B cell (primary cell): ENCODE measurements at regions not wholly inside any gene's neighbourhood (a gene's known extent, or its start where the extent isn't known, plus 50 kb on each side); places are given as distances from the start of the nearest gene placed in this dataset.

ENCODE experiments used
- ATAC-seq: fragments of 200-7000 bp; cut with Tn5 transposase; one replicate; pipeline ENCODE4 v1.10.0; 2021; ENCODE audit warnings: low read depth, mild to moderate bottlenecking, moderate number of reproducible peaks, moderate library complexity
- CTCF ChIA-PET: fragments of 350-600 bp; sonication (Branson Sonifier 250); formaldehyde crosslinking; loops from one replicate; lab custom pipeline; 2021; ENCODE audit warnings: antibody characterized with exemption, inconsistent platforms; lab: Charles Lee
- POLR2A ChIA-PET: fragments of 350-600 bp; sonication (Branson Sonifier 250); formaldehyde crosslinking; loops from one replicate; lab custom pipeline; 2021; ENCODE audit warnings: antibody characterized with exemption; lab: Charles Lee
- DNase-seq: peaks from one replicate; pipeline ENCODE4 v3.0.0; 2013
- H2AFZ ChIP-seq: 2 replicates; pipeline ENCODE4 v1.6.1; 2012; ENCODE audit warnings: mild to moderate bottlenecking, low read depth, low read length; ENCODE audit not compliant: insufficient read depth, poor library complexity, severe bottlenecking
- H3K27ac ChIP-seq, 2 donors: 1 replicate in 1 of 2; 2 replicates in 1 of 2; pipeline ENCODE4 v1.5.1; 2012 to 2013; ENCODE audit warnings: low read length in 2 of 2, mild to moderate bottlenecking in 2 of 2, moderate library complexity in 1 of 2
- H3K27me3 ChIP-seq, 4 experiments: fragments of 200-600 bp in 1 of 4; sonication (generic) in 1 of 4; replicated peaks in 1 of 4; 1 replicate in 2 of 4; 2 replicates in 2 of 4; pipeline versions ENCODE4 v1.6.1 to v1.7.0; 2013 to 2016; ENCODE audit warnings: low read length in 3 of 4, mild to moderate bottlenecking in 2 of 4, mixed read lengths in 1 of 4, moderate library complexity in 1 of 4; ENCODE audit not compliant: insufficient read depth in 4 of 4, control insufficient read depth in 3 of 4; ENCODE audit errors: control extremely low read depth in 1 of 4
- H3K36me3 ChIP-seq, 2 experiments: replicated peaks in 1 of 2; 1 replicate in 1 of 2; 2 replicates in 1 of 2; pipeline versions ENCODE4 v1.6.1 to v1.7.1; 2013; ENCODE audit warnings: low read length in 1 of 2; ENCODE audit not compliant: insufficient read depth in 2 of 2, control insufficient read depth in 1 of 2; ENCODE audit errors: control extremely low read depth in 1 of 2, extremely low read depth in 1 of 2
- H3K4me1 ChIP-seq, 2 donors: fragments of 200-600 bp in 1 of 2; sonication (generic) in 1 of 2; 1 replicate in 1 of 2; 2 replicates in 1 of 2; pipeline versions ENCODE4 v1.5.1 to v1.6.1; 2013 to 2017; ENCODE audit warnings: low read length in 2 of 2; ENCODE audit not compliant: control insufficient read depth in 2 of 2, insufficient read depth in 2 of 2
- H3K4me2 ChIP-seq: replicated peaks from 2 replicates; pipeline ENCODE3; 2012; ENCODE audit warnings: mild to moderate bottlenecking, low read depth, low read length; ENCODE audit not compliant: poor library complexity, severe bottlenecking
- H3K4me3 ChIP-seq, 5 experiments: fragments of 200-600 bp in 1 of 5; sonication (generic) in 1 of 5; 1 replicate in 3 of 5; 2 replicates in 2 of 5; pipeline versions ENCODE4 v1.5.1 to v1.7.0; 2011 to 2016; ENCODE audit warnings: low read length in 4 of 5, mild to moderate bottlenecking in 4 of 5, low read depth in 2 of 5, control low read depth in 1 of 5, moderate library complexity in 1 of 5; ENCODE audit not compliant: insufficient read depth in 1 of 5; ENCODE audit errors: control extremely low read depth in 1 of 5, extremely low read depth in 1 of 5
- H3K79me2 ChIP-seq: fragments of 200-600 bp; sonication (generic); one replicate; pipeline ENCODE4 v1.6.0; 2016; ENCODE audit warnings: low read length; ENCODE audit not compliant: control insufficient read depth, insufficient read depth
- H3K9ac ChIP-seq: fragments of 200-600 bp; sonication (generic); 2 replicates; pipeline ENCODE4 v1.6.1; 2017; ENCODE audit warnings: mild to moderate bottlenecking, low read length, moderate library complexity
- H3K9me3 ChIP-seq, 3 donors: one replicate each; pipeline versions ENCODE4 v1.6.1 to v1.7.1; 2013; ENCODE audit warnings: low read length in 2 of 3; ENCODE audit not compliant: control insufficient read depth in 2 of 3, insufficient read depth in 1 of 3; ENCODE audit errors: control extremely low read depth in 1 of 3
- H4K20me1 ChIP-seq: 2 replicates; pipeline ENCODE4 v1.6.0; 2012; ENCODE audit warnings: mild to moderate bottlenecking, low read length; ENCODE audit not compliant: insufficient read depth, control insufficient read depth, poor library complexity, severe bottlenecking
- H3K27ac Mint-ChIP-seq: one replicate; pipeline ENCODE4 v1.8.0; 2021; ENCODE audit warnings: mixed read lengths
- H3K27me3 Mint-ChIP-seq: one replicate; pipeline ENCODE4 v1.8.0; 2021; ENCODE audit warnings: mixed read lengths
- H3K4me1 Mint-ChIP-seq: one replicate; pipeline ENCODE4 v1.8.0; 2021; ENCODE audit warnings: mixed read lengths
- H3K4me3 Mint-ChIP-seq: one replicate; pipeline ENCODE4 v1.8.0; 2021; ENCODE audit warnings: mixed read lengths
- H3K9me3 Mint-ChIP-seq: one replicate; pipeline ENCODE4 v1.8.0; 2022; ENCODE audit warnings: mixed read lengths; ENCODE audit not compliant: insufficient read depth
- EZH2 ChIP-seq: IDR thresholded peaks from 2 replicates; pipeline ENCODE4 v1.6.1; 2012; ENCODE audit warnings: borderline replicate concordance, low read depth, mild to moderate bottlenecking, moderate library complexity, low read length; ENCODE audit not compliant: insufficient read depth, poor library complexity, severe bottlenecking
- WGBS: methylation state at CpG from one replicate; pipeline ENCODE4 v1.1.5; 2013; ENCODE audit warnings: missing lambda C conversion rate; ENCODE audit not compliant: insufficient coverage; 5-methylcytosine and 5-hydroxymethylcytosine counted together
- intact Hi-C: fragments of 100-400 bp; cut with micrococcal nuclease; formaldehyde crosslinking; loops from one replicate; pipeline ENCODE4 v1.10.0; 2022
- TF ChIP-seq, protein P1 (sequence below): fragments of 200-600 bp; IDR thresholded peaks from one replicate; pipeline ENCODE4 v1.8.0; 2022; ENCODE audit warnings: antibody characterized with exemption, mild to moderate bottlenecking

DNA sequence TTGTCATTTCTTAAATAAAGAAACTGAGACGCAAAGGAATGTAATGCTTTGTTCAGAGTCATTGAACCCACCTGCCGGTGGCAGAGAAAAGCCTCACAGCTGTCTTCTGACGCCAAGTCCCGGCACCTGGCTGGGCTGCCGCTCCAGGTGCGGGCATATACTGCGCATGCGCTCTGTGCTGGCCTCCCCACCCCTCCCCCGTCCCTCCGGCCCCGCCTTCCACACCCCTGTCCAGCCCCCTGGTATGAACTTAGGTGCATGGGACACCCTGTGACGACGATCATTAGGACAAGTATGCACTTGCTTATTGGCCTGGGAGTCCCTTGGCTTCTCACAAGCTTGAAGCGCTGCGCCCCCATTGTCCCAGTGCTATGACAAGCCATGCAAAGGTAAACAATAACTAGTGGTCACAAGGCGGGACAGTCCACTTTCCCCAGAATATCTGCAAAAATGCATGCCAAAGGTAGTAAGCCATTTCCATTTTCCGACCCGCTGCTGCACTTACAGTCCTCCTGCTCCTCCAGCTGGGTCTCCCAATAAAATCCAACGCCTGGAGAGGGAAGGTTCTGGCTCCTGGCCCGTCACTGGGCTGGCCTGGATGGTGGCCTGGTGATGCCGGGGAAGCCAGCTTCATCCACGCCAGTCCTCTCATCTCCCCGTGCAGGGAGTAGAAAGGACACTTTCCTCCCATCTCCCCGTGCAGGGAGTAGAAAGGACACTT, 100.4 kb downstream of the PSMG1 start:
- DNase-seq = no peak
- H3K9ac ChIP-seq = no peak overlapping the region
- Mint-ChIP-seq H3K4me3 (no peak overlapping the region), H3K27me3 (peaks cover 11% of the 10 kb centered on the region), H3K9me3 (no peaks in the 10 kb centered on the region), H3K4me1 (no peaks in the 10 kb centered on the region), H3K27ac (no peak overlapping the region)
- no peaks in the 10 kb centered on the region for H3K27me3 ChIP-seq
- ATAC-seq = no peak
- no peak for TF ChIP-seq EZH2
- TF ChIP-seq, protein P1, sequence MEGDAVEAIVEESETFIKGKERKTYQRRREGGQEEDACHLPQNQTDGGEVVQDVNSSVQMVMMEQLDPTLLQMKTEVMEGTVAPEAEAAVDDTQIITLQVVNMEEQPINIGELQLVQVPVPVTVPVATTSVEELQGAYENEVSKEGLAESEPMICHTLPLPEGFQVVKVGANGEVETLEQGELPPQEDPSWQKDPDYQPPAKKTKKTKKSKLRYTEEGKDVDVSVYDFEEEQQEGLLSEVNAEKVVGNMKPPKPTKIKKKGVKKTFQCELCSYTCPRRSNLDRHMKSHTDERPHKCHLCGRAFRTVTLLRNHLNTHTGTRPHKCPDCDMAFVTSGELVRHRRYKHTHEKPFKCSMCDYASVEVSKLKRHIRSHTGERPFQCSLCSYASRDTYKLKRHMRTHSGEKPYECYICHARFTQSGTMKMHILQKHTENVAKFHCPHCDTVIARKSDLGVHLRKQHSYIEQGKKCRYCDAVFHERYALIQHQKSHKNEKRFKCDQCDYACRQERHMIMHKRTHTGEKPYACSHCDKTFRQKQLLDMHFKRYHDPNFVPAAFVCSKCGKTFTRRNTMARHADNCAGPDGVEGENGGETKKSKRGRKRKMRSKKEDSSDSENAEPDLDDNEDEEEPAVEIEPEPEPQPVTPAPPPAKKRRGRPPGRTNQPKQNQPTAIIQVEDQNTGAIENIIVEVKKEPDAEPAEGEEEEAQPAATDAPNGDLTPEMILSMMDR = no peak
- no peak overlapping the region for H3K27ac ChIP-seq
- H3K4me3 ChIP-seq = no peak overlapping the region
- no peak overlapping the region for H2AFZ ChIP-seq
- no peaks in the 10 kb centered on the region for H3K36me3 ChIP-seq
- H3K79me2 ChIP-seq = no peaks in the 10 kb centered on the region
- intact Hi-C loops = no loop called here
- 83% methylated on average over 15 of the region's 24 CpGs for WGBS
- no peaks in the 10 kb centered on the region for H4K20me1 ChIP-seq
- ChIA-PET CTCF (no interaction called here), POLR2A (no interaction called here)
- H3K9me3 ChIP-seq = no peaks in the 10 kb centered on the region
- H3K4me1 ChIP-seq = no peaks in the 10 kb centered on the region
- no peak overlapping the region for H3K4me2 ChIP-seq

DNA sequence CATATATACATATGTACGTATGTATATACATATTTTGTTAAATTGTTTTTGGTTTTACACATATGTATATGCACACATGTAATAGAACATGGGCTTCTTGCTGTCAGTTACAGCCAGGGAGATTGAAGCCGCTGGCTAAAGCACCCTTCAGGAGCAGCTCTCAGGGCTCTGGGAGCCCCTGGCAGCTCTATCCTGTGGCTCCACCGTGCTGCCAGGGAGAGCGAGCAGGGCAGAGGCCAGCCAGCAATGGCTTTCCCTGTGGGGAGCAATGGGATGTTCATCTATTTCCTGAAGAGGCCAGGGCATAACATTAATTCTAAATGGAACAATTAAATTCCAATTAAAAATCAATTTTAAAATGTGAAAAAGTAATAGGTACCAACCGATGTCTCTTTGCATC, 102.9 kb downstream of the PSMG1 start:
- H4K20me1 ChIP-seq = no peaks in the 10 kb centered on the region
- ChIA-PET POLR2A (no interaction called here), CTCF (no interaction called here)
- intact Hi-C loops = no loop called here
- Mint-ChIP-seq H3K27me3 (peaks cover 16% of the 10 kb centered on the region), H3K9me3 (peaks cover 3% of the 10 kb centered on the region), H3K4me1 (no peaks in the 10 kb centered on the region), H3K4me3 (no peak overlapping the region), H3K27ac (no peak overlapping the region)
- H3K4me2 ChIP-seq = no peak overlapping the region
- H3K79me2 ChIP-seq = no peaks in the 10 kb centered on the region
- H3K4me1 ChIP-seq = no peaks in the 10 kb centered on the region
- ATAC-seq (no peak), DNase-seq (no peak)
- H3K27me3 ChIP-seq = no peaks in the 10 kb centered on the region
- no peak overlapping the region for H3K4me3 ChIP-seq
- TF ChIP-seq, protein P1 = no peak
- TF ChIP-seq EZH2 = no peak
- no peaks in the 10 kb centered on the region for H3K36me3 ChIP-seq
- 80% methylated on average over 2 of the region's 5 CpGs for WGBS
- no peak overlapping the region for H3K9ac ChIP-seq
- no peak overlapping the region for H3K27ac ChIP-seq
- H3K9me3 ChIP-seq = peaks cover 0 to 3% (median 1%) of the 10 kb centered on the region in 3 donors
- no peak overlapping the region for H2AFZ ChIP-seq
